ENCODE measurements at regions not wholly inside any gene's neighbourhood (a gene's known extent, or its start where the extent isn't known, plus 50 kb on each side); places are given as distances from the start of the nearest gene placed in this dataset.
A peak's percentile ranks its signal among the peaks of the same experiment; 100 is the strongest.

- no peak for TF ChIP-seq FOXM1 (IDR thresholded peaks at IDR 0.05; ENCODE audit: borderline replicate concordance, low read depth)
- 0 out of 2 replicates have a peak, but pooled peaks have one; percentile 3 for TF ChIP-seq RAD21 (IDR thresholded peaks at IDR 0.05; ENCODE audit: low read depth)
Observed at GRCh38 chr17:77266891-77267341, 126.1 kb downstream of the SEC14L1 start.

- TF ChIP-seq RAD21 (IDR thresholded peaks at IDR 0.05; ENCODE audit: low read depth) (no peak), EP300 (IDR thresholded peaks at IDR 0.05; ENCODE audit: borderline replicate concordance) (no peak), CREB1 (IDR thresholded peaks at IDR 0.05; ENCODE audit: low read depth) (no peak), MAX (IDR thresholded peaks at IDR 0.05) (no peak), FOXM1 (IDR thresholded peaks at IDR 0.05; ENCODE audit: borderline replicate concordance, low read depth) (no peak), EGR1 (IDR thresholded peaks at IDR 0.05) (no peak), ZBTB7A (IDR thresholded peaks at IDR 0.05; ENCODE audit: low read depth) (no peak), TEAD4 (IDR thresholded peaks at IDR 0.05) (no peak), REST (IDR thresholded peaks at IDR 0.05; ENCODE audit: low read depth) (no peak), TAF1 (IDR thresholded peaks at IDR 0.05; ENCODE audit: low read depth) (no peak), NFIC (IDR thresholded peaks at IDR 0.05) (no peak), CEBPB (IDR thresholded peaks at IDR 0.05) (no peak), USF1 (IDR thresholded peaks at IDR 0.05) (no peak)
Observed at GRCh38 chr17:77269696-77270681, 129.2 kb downstream of the SEC14L1 start.

- TF ChIP-seq ZBTB7A (IDR thresholded peaks at IDR 0.05; ENCODE audit: low read depth): no peak
- TF ChIP-seq YY1 (IDR thresholded peaks at IDR 0.05; ENCODE audit: low read depth): no peak
- no peak for TF ChIP-seq USF1 (IDR thresholded peaks at IDR 0.05)
- TF ChIP-seq TEAD4 (IDR thresholded peaks at IDR 0.05): no peak
- TF ChIP-seq CREB1 (IDR thresholded peaks at IDR 0.05; ENCODE audit: low read depth): no peak
- TF ChIP-seq REST (IDR thresholded peaks at IDR 0.05; ENCODE audit: low read depth): no peak
- no peak for TF ChIP-seq CEBPB (IDR thresholded peaks at IDR 0.05)
- TF ChIP-seq FOXM1 (IDR thresholded peaks at IDR 0.05; ENCODE audit: borderline replicate concordance, low read depth): no peak
- no peak for TF ChIP-seq RAD21 (IDR thresholded peaks at IDR 0.05; ENCODE audit: low read depth)
- TF ChIP-seq TCF12 (IDR thresholded peaks at IDR 0.05; ENCODE audit: low read depth): no peak
- TF ChIP-seq EGR1 (IDR thresholded peaks at IDR 0.05): no peak
- TF ChIP-seq TAF1 (IDR thresholded peaks at IDR 0.05; ENCODE audit: low read depth): no peak
Observed at GRCh38 chr17:77271411-77271810, 130.6 kb downstream of the SEC14L1 start.

- TF ChIP-seq EGR1 (IDR thresholded peaks at IDR 0.05): no peak
- TF ChIP-seq TAF1 (IDR thresholded peaks at IDR 0.05; ENCODE audit: low read depth): no peak
- TF ChIP-seq TCF12 (IDR thresholded peaks at IDR 0.05; ENCODE audit: low read depth): no peak
- TF ChIP-seq RAD21 (IDR thresholded peaks at IDR 0.05; ENCODE audit: low read depth): no peak
- TF ChIP-seq EP300 (IDR thresholded peaks at IDR 0.05; ENCODE audit: borderline replicate concordance): no peak
- TF ChIP-seq NFIC (IDR thresholded peaks at IDR 0.05): no peak
- no peak for TF ChIP-seq FOXM1 (IDR thresholded peaks at IDR 0.05; ENCODE audit: borderline replicate concordance, low read depth)
- TF ChIP-seq TEAD4 (IDR thresholded peaks at IDR 0.05): no peak
- no peak for TF ChIP-seq USF1 (IDR thresholded peaks at IDR 0.05)
- TF ChIP-seq REST (IDR thresholded peaks at IDR 0.05; ENCODE audit: low read depth): no peak
Observed at GRCh38 chr17:77273397-77274085, 132.8 kb downstream of the SEC14L1 start.

Measured in Ishikawa (cell line).